GM20000 (cell line): ENCODE measurements at regions not wholly inside any gene's neighbourhood (a gene's known extent, or its start where the extent isn't known, plus 50 kb on each side); places are given as distances from the start of the nearest gene placed in this dataset.

ENCODE experiments used
- DNase-seq: peaks from one replicate; pipeline ENCODE4 v3.0.0; 2012; ENCODE audit warnings: low spot score
- CTCF ChIP-seq: IDR thresholded peaks from 2 replicates; pipeline ENCODE4 v1.5.1; 2012; ENCODE audit warnings: mild to moderate bottlenecking, control low read depth; ENCODE audit errors: extremely low read depth, missing control alignments

GRCh38 chr1:43058056-43058455 is 99.4 kb upstream of the SLC2A1 start:
- TF ChIP-seq CTCF: no peak
- DNase-seq: no peak

GRCh38 chr1:43057567-43057966 is 98.9 kb upstream of the SLC2A1 start:
- DNase-seq: no peak

GRCh38 chr1:43056981-43057391 is 98.3 kb upstream of the SLC2A1 start:
- TF ChIP-seq CTCF: no peak
- DNase-seq: no peak

More at GRCh38 chr1:43057567-43057966, 98.9 kb upstream of the SLC2A1 start:
- TF ChIP-seq CTCF: no peak

GRCh38 chr1:43056460-43056859 is 97.8 kb upstream of the SLC2A1 start:
- DNase-seq: no peak
- TF ChIP-seq CTCF: no peak

- TF ChIP-seq CTCF: no peak
- no peak for DNase-seq
Measured at GRCh38 chr1:43054961-43055360, 96.3 kb upstream of the SLC2A1 start.

- DNase-seq: no peak
- no peak for TF ChIP-seq CTCF
Measured at GRCh38 chr1:43052786-43053439, 94.2 kb upstream of the SLC2A1 start.

GRCh38 chr1:43052322-43052721 is 93.7 kb upstream of the SLC2A1 start:
- DNase-seq: no peak
- TF ChIP-seq CTCF: no peak
